H1 (cell line): ENCODE measurements at regions not wholly inside any gene's neighbourhood (a gene's known extent, or its start where the extent isn't known, plus 50 kb on each side); places are given as distances from the start of the nearest gene placed in this dataset.

Source experiments
- CTCF ChIA-PET: fragments of 300-600 bp; sonication (Branson Sonifier 250); formaldehyde crosslinking; loops from one replicate; lab custom pipeline; 2021; ENCODE audit not compliant: partially characterized antibody; lab: Charles Lee
- POLR2A ChIA-PET: fragments of 300-600 bp; sonication (Branson Sonifier 250); formaldehyde crosslinking; loops from one replicate; lab custom pipeline; 2021; ENCODE audit warnings: inconsistent platforms; ENCODE audit not compliant: partially characterized antibody; lab: Charles Lee
- DNase-seq, 2 experiments: peaks; one replicate each; pipeline versions ENCODE4 v3.0.0 to v3.0.0-alpha.2; 2010 to 2022; ENCODE audit warnings: low spot score in 2 of 2, low read depth in 1 of 2, mixed read lengths in 1 of 2
- FAIRE-seq: peaks from 2 replicates; lab custom pipeline; 2011; peaks lifted over from hg19 to GRCh38; lab: Jason Lieb, UNC
- H2AFZ ChIP-seq: 2 replicates; pipeline ENCODE4 v1.8.1; 2012; ENCODE audit warnings: low read length, inconsistent platforms
- H2AK5ac ChIP-seq: 2 replicates; pipeline ENCODE4 v1.6.1; 2013; ENCODE audit warnings: low read depth, low read length
- H2BK120ac ChIP-seq: replicated peaks from 2 replicates; pipeline ENCODE3; 2013; ENCODE audit warnings: low read depth, low read length, inconsistent platforms
- H2BK12ac ChIP-seq: 2 replicates; pipeline ENCODE4 v1.6.1; 2013; ENCODE audit warnings: low read depth, low read length
- H2BK15ac ChIP-seq: 2 replicates; pipeline ENCODE4 v1.6.1; 2013; ENCODE audit warnings: low read length
- H2BK20ac ChIP-seq: 2 replicates; pipeline ENCODE4 v1.6.1; 2013; ENCODE audit warnings: low read length
- H2BK5ac ChIP-seq: 2 replicates; pipeline ENCODE4 v1.6.1; 2013; ENCODE audit warnings: low read depth, low read length
- H3K14ac ChIP-seq: 2 replicates; pipeline ENCODE4 v1.6.1; 2013; ENCODE audit warnings: inconsistent platforms; ENCODE audit not compliant: insufficient read length
- H3K18ac ChIP-seq: 2 replicates; pipeline ENCODE4 v1.6.1; 2013; ENCODE audit warnings: low read length; ENCODE audit errors: extremely low read depth
- H3K23ac ChIP-seq: 2 replicates; pipeline ENCODE4 v1.6.1; 2013; ENCODE audit warnings: inconsistent platforms; ENCODE audit not compliant: insufficient read length
- H3K23me2 ChIP-seq: 2 replicates; pipeline ENCODE4 v1.6.1; 2013; ENCODE audit warnings: low read depth, low read length
- H3K27ac ChIP-seq: 2 replicates; pipeline ENCODE4 v1.6.1; 2011; ENCODE audit warnings: low read depth, low read length, inconsistent platforms
- H3K27me3 ChIP-seq, 4 experiments: replicated peaks in 1 of 4; 1 replicate in 1 of 4; 2 replicates in 3 of 4; pipeline versions ENCODE4 v1.6.1 to v1.8.1; 2011 to 2013; ENCODE audit warnings: low read length in 3 of 4, mild to moderate bottlenecking in 3 of 4, inconsistent platforms in 2 of 4, mixed read lengths in 2 of 4, moderate library complexity in 1 of 4; ENCODE audit not compliant: control insufficient read depth in 3 of 4, insufficient read depth in 3 of 4; ENCODE audit errors: extremely low read depth in 1 of 4
- H3K36me3 ChIP-seq, 4 experiments: 2 replicates each; pipeline versions ENCODE4 v1.6.1 to v1.8.1; 2011 to 2013; ENCODE audit warnings: mild to moderate bottlenecking in 4 of 4, low read length in 3 of 4, moderate library complexity in 2 of 4, control low read depth in 1 of 4, inconsistent platforms in 1 of 4; ENCODE audit not compliant: insufficient read depth in 4 of 4, control insufficient read depth in 2 of 4
- H3K4ac ChIP-seq: replicated peaks from 2 replicates; pipeline ENCODE3; 2013; ENCODE audit warnings: low read length, low read depth, mixed read lengths, inconsistent platforms; ENCODE audit not compliant: insufficient read length
- H3K4me1 ChIP-seq, 4 experiments: replicated peaks in 1 of 4; 1 replicate in 1 of 4; 2 replicates in 3 of 4; pipeline versions ENCODE4 v1.6.1 to v1.8.1; 2011 to 2013; ENCODE audit warnings: low read length in 3 of 4, inconsistent platforms in 2 of 4, mixed read lengths in 1 of 4; ENCODE audit not compliant: insufficient read depth in 4 of 4, control insufficient read depth in 3 of 4
- H3K4me2 ChIP-seq, 2 experiments: 2 replicates each; pipeline versions ENCODE4 v1.6.1 to v1.8.1; 2011 to 2013; ENCODE audit warnings: low read depth in 2 of 2, low read length in 2 of 2, control low read depth in 1 of 2, inconsistent platforms in 1 of 2, mild to moderate bottlenecking in 1 of 2; ENCODE audit not compliant: insufficient read depth in 1 of 2
- H3K4me3 ChIP-seq, 4 experiments: fragments of 200-600, 300-600 bp in 1 of 4; sonication (generic), shearing (Covaris generic), sonication (Bioruptor Twin) in 1 of 4; 2 replicates each; pipeline versions ENCODE4 v1.5.1 to v1.8.1; 2011 to 2016; ENCODE audit warnings: low read length in 4 of 4, low read depth in 3 of 4, control low read depth in 2 of 4, inconsistent platforms in 2 of 4, mild to moderate bottlenecking in 2 of 4, mixed read lengths in 1 of 4, moderate library complexity in 1 of 4; ENCODE audit not compliant: insufficient read depth in 2 of 4; ENCODE audit errors: extremely low read depth in 1 of 4
- H3K56ac ChIP-seq: replicated peaks from 2 replicates; pipeline ENCODE3; 2013; ENCODE audit warnings: low read depth, mild to moderate bottlenecking, mixed read lengths, low read length, inconsistent platforms; ENCODE audit not compliant: insufficient read length
- H3K79me1 ChIP-seq: 2 replicates; pipeline ENCODE4 v1.6.1; 2013; ENCODE audit warnings: low read depth, low read length, control low read depth
- H3K79me2 ChIP-seq, 2 experiments: 2 replicates each; pipeline versions ENCODE4 v1.6.1 to v1.8.1; 2012 to 2013; ENCODE audit warnings: low read length in 2 of 2, mild to moderate bottlenecking in 2 of 2, inconsistent platforms in 1 of 2; ENCODE audit not compliant: insufficient read depth in 2 of 2, control insufficient read depth in 1 of 2
- H3K9ac ChIP-seq, 4 experiments: replicated peaks in 1 of 4; 1 replicate in 1 of 4; 2 replicates in 3 of 4; pipeline versions ENCODE4 v1.6.1 to v1.8.1; 2011 to 2013; ENCODE audit warnings: low read depth in 3 of 4, low read length in 3 of 4, control low read depth in 2 of 4, mild to moderate bottlenecking in 2 of 4, moderate library complexity in 2 of 4, inconsistent platforms in 1 of 4; ENCODE audit errors: extremely low read depth in 1 of 4
- H3K9me3 ChIP-seq, 2 experiments: 2 replicates each; pipeline versions ENCODE4 v1.6.1 to v1.8.1; 2012 to 2013; ENCODE audit warnings: mild to moderate bottlenecking in 2 of 2, moderate library complexity in 2 of 2, control low read depth in 1 of 2, inconsistent platforms in 1 of 2, low read depth in 1 of 2, low read length in 1 of 2, mixed read lengths in 1 of 2; ENCODE audit not compliant: insufficient read depth in 2 of 2
- H4K20me1 ChIP-seq, 2 experiments: replicated peaks in 1 of 2; 2 replicates each; pipeline versions ENCODE3 to v1.8.1; 2011 to 2013; ENCODE audit warnings: inconsistent platforms in 2 of 2, low read length in 2 of 2, mild to moderate bottlenecking in 1 of 2; ENCODE audit not compliant: insufficient read depth in 2 of 2, control insufficient read depth in 1 of 2
- H4K5ac ChIP-seq: 2 replicates; pipeline ENCODE4 v1.6.1; 2013; ENCODE audit warnings: low read length, low read depth, mixed read lengths, inconsistent platforms; ENCODE audit not compliant: insufficient read length
- H4K8ac ChIP-seq: 2 replicates; pipeline ENCODE4 v1.8.0; 2013; ENCODE audit warnings: mild to moderate bottlenecking, moderate library complexity, low read length, inconsistent platforms; ENCODE audit not compliant: insufficient read depth; ENCODE audit errors: extremely low read depth
- H4K91ac ChIP-seq: replicated peaks from 2 replicates; pipeline ENCODE3; 2013; ENCODE audit warnings: low read length, mixed read lengths, inconsistent platforms; ENCODE audit not compliant: insufficient read length
- BRCA1 ChIP-seq: IDR thresholded peaks from 2 replicates; pipeline ENCODE4 v1.6.1; 2012; ENCODE audit warnings: low read depth, low read length, improper control_type of control experiment
- RAD21 ChIP-seq, 2 experiments: IDR thresholded peaks in 1 of 2; conservative IDR thresholded peaks in 1 of 2; 2 replicates each; pipeline ENCODE4 v1.6.1; 2011; ENCODE audit warnings: low read depth in 2 of 2, low read length in 2 of 2, improper control_type of control experiment in 1 of 2, inconsistent platforms in 1 of 2, mild to moderate bottlenecking in 1 of 2, moderate library complexity in 1 of 2
- whole genome bisulfite sequencing, 2 experiments: shearing (Covaris generic) in 1 of 2; methylation state at CpG; one replicate each; pipeline versions ENCODE4 v1.1.6 to v1.1.7; 2013 to 2015; ENCODE audit warnings: low lambda C conversion rate in 2 of 2, mixed read lengths in 2 of 2, inconsistent platforms in 1 of 2, low coverage in 1 of 2, missing lambda C conversion rate in 1 of 2; ENCODE audit not compliant: insufficient replicate concordance in 2 of 2, insufficient coverage in 1 of 2, insufficient read length in 1 of 2; ENCODE audit errors: extremely low coverage in 1 of 2, missing lambda C conversion rate in 1 of 2; 5-methylcytosine and 5-hydroxymethylcytosine counted together
- TF ChIP-seq, protein P1 (sequence below), 3 experiments: IDR thresholded peaks; 1 replicate in 2 of 3; 2 replicates in 1 of 3; pipeline versions ENCODE4 v1.5.1 to v1.6.1; 2011; ENCODE audit warnings: low read length in 3 of 3, mild to moderate bottlenecking in 3 of 3, inconsistent platforms in 2 of 3, low read depth in 1 of 3, moderate library complexity in 1 of 3; ENCODE audit not compliant: insufficient read depth in 1 of 3; ENCODE audit errors: control extremely low read depth in 1 of 3

DNA sequence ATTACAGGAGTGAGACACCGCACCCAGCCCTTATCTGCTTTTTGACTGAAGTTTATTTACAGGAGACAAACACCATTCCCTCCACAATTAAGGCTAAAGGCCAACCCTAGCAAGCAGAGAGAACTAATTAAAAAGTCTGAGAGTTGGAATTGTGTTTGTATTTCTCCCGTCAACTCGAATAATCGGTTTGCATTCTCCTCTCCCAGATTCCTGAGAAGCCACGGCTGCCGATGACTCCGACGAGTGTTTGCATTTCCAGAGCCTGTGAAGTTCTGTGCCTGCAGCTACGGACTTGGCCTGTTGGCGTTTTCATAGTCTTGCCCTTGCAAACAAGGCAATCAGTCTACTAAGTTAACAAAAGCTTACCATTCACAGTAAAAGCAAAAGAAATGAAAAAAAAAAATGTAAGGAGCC, 73.2 kb upstream of the NUP50 start:
- no peak overlapping the region for H2BK120ac ChIP-seq
- peak in 1 of 2 experiments; percentile 44 for DNase-seq

More for the DNA sequence above, 73.2 kb upstream of the NUP50 start:
- no peaks in the 10 kb centered on the region for H3K23me2 ChIP-seq
- H3K4me1 ChIP-seq, result peaks cover 0 to 10% (median 2%) of the 10 kb centered on the region in 4 experiments; a peak in 4 of 7 replicates
- H4K5ac ChIP-seq, result no peak overlapping the region
- no peak overlapping the region for H3K27ac ChIP-seq
- ChIA-PET CTCF (interaction anchor here (0.6 to 2.1 kb wide), 10 partner anchors 8 to 111 kb away, joined by 3 to 7 read pairs (median 4); no protein-coding TSS in a partner anchor), POLR2A (interaction anchor here (0.6 to 1.7 kb wide), 7 partner anchors 11 to 129 kb away, joined by 3 to 6 read pairs (median 4); no protein-coding TSS in a partner anchor)
- no peak overlapping the region for H4K8ac ChIP-seq
- no peak overlapping the region for H3K9ac ChIP-seq
- no peak overlapping the region for H4K91ac ChIP-seq
- H3K4ac ChIP-seq, result no peak overlapping the region
- no peak overlapping the region for H2BK5ac ChIP-seq
- H3K27me3 ChIP-seq, result no peaks in the 10 kb centered on the region
- TF ChIP-seq, protein P1, sequence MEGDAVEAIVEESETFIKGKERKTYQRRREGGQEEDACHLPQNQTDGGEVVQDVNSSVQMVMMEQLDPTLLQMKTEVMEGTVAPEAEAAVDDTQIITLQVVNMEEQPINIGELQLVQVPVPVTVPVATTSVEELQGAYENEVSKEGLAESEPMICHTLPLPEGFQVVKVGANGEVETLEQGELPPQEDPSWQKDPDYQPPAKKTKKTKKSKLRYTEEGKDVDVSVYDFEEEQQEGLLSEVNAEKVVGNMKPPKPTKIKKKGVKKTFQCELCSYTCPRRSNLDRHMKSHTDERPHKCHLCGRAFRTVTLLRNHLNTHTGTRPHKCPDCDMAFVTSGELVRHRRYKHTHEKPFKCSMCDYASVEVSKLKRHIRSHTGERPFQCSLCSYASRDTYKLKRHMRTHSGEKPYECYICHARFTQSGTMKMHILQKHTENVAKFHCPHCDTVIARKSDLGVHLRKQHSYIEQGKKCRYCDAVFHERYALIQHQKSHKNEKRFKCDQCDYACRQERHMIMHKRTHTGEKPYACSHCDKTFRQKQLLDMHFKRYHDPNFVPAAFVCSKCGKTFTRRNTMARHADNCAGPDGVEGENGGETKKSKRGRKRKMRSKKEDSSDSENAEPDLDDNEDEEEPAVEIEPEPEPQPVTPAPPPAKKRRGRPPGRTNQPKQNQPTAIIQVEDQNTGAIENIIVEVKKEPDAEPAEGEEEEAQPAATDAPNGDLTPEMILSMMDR (IDR thresholded peaks at IDR 0.05; ENCODE audit: control extremely low read depth in 1 of 3, insufficient read depth in 1 of 3, low read depth in 1 of 3, low read length in 3 of 3), result peak in 1 of 3 experiments; percentile 13; a peak in 1 of 4 replicates
- TF ChIP-seq RAD21 (IDR thresholded peaks at IDR 0.05 in 1 of 2, conservative IDR thresholded peaks at IDR 0.05 in 1 of 2; ENCODE audit: low read depth in 2 of 2, low read length in 2 of 2) (peak in 1 of 2 experiments; percentile 12; a peak in 1 of 4 replicates), BRCA1 (no peak)
- no peaks in the 10 kb centered on the region for H3K79me1 ChIP-seq
- H3K56ac ChIP-seq, result no peak overlapping the region
- H3K23ac ChIP-seq, result no peak overlapping the region
- H2AK5ac ChIP-seq, result no peak overlapping the region
- no peaks in the 10 kb centered on the region for H3K36me3 ChIP-seq
- no peak overlapping the region for H2BK12ac ChIP-seq
- H2AFZ ChIP-seq, result no peak overlapping the region
- no peak overlapping the region for H3K4me3 ChIP-seq
- peak; percentile 82 for FAIRE-seq
- no peaks in the 10 kb centered on the region for H4K20me1 ChIP-seq
- 54% methylated on average over 10 of the region's 10 CpGs; no CpG with 5 or more reads in 1 of the 2 experiments for WGBS, 2 experiments
- H3K79me2 ChIP-seq, result no peaks in the 10 kb centered on the region
- H3K9me3 ChIP-seq, result no peaks in the 10 kb centered on the region
- no peak overlapping the region for H2BK15ac ChIP-seq
- H3K4me2 ChIP-seq, result no peak overlapping the region
- no peak overlapping the region for H3K14ac ChIP-seq
- no peak overlapping the region for H3K18ac ChIP-seq
- no peak overlapping the region for H2BK20ac ChIP-seq
